WTC11 (cell line): ENCODE measurements at regions not wholly inside any gene's neighbourhood (a gene's known extent, or its start where the extent isn't known, plus 50 kb on each side); places are given as distances from the start of the nearest gene placed in this dataset.

Experiments
- ATF1 ChIP-seq: sonication (generic); formaldehyde crosslinking; IDR thresholded peaks from 2 replicates; pipeline ENCODE4 v1.8.1; 2023; ENCODE audit warnings: mild to moderate bottlenecking, moderate library complexity, missing genetic modification reagents
- FOXP1 ChIP-seq: sonication (generic); formaldehyde crosslinking; IDR thresholded peaks from 2 replicates; pipeline ENCODE4 v1.8.0; 2022; ENCODE audit warnings: missing genetic modification reagents, mild to moderate bottlenecking, moderate library complexity, borderline replicate concordance
- JUN ChIP-seq: sonication (generic); formaldehyde crosslinking; IDR thresholded peaks from 2 replicates; pipeline ENCODE4 v1.8.0; 2023; ENCODE audit warnings: mild to moderate bottlenecking, missing genetic modification reagents
- RELA ChIP-seq: sonication (generic); formaldehyde crosslinking; IDR thresholded peaks from 2 replicates; pipeline ENCODE4 v1.8.1; 2022; ENCODE audit warnings: missing genetic modification reagents, mild to moderate bottlenecking, borderline replicate concordance

GRCh38 chr3:76028774-76029173 is 243.4 kb upstream of the ZNF717 start:
- TF ChIP-seq ATF1 (CRISPR knock-in tag) (no peak), JUN (CRISPR knock-in tag) (no peak), RELA (CRISPR knock-in tag) (no peak), FOXP1 (CRISPR knock-in tag) (no peak)
